GM12892 (cell line): ENCODE measurements at regions not wholly inside any gene's neighbourhood (a gene's known extent, or its start where the extent isn't known, plus 50 kb on each side); places are given as distances from the start of the nearest gene placed in this dataset.
"Not testable (repeated sequence)": the region's sequence is repeated elsewhere in the genome, so short reads cannot be mapped to it uniquely, and the experiment has no call there.

ENCODE experiments used
- POLR2A ChIP-seq: IDR thresholded peaks from 2 replicates; pipeline ENCODE4 v1.6.1; 2011; ENCODE audit warnings: low read depth, low read length, control low read depth
- POLR2AphosphoS5 ChIP-seq: IDR thresholded peaks from 2 replicates; pipeline ENCODE4 v1.6.1; 2011; ENCODE audit warnings: low read depth, low read length, control low read depth
- TAF1 ChIP-seq: IDR thresholded peaks from 2 replicates; pipeline ENCODE4 v1.6.1; 2011; ENCODE audit warnings: low read depth, mild to moderate bottlenecking, control low read depth, low read length, borderline replicate concordance

- not testable (repeated sequence) for TF ChIP-seq POLR2AphosphoS5, POLR2A, TAF1
Observed at GRCh38 chr2:110028411-110028810, 87.2 kb downstream of the MALL start.
